Testis (tissue), 2 donors: ENCODE measurements at regions not wholly inside any gene's neighbourhood (a gene's known extent, or its start where the extent isn't known, plus 50 kb on each side); places are given as distances from the start of the nearest gene placed in this dataset.

Source experiments
- CTCF ChIP-seq, 3 experiments: fragments of 450-650 bp in 2 of 3; fragments of 200-600 bp in 1 of 3; sonication (generic) in 1 of 3; IDR thresholded peaks; one replicate each; pipeline ENCODE4 v1.5.1; 2016 to 2019; ENCODE audit warnings: antibody characterized with exemption in 3 of 3, mild to moderate bottlenecking in 2 of 3, moderate library complexity in 1 of 3
- POLR2A ChIP-seq: fragments of 450-650 bp; IDR thresholded peaks from one replicate; pipeline ENCODE4 v1.6.1; 2017; ENCODE audit warnings: antibody characterized with exemption, mild to moderate bottlenecking, moderate library complexity

GRCh38 chr12:98274430-98275130 lies 240.8 kb upstream of the TMPO start:
- TF ChIP-seq CTCF (IDR thresholded peaks at IDR 0.05) (no peak), POLR2A (no peak)
